SU-DHL-6 (cell line): ENCODE measurements at regions not wholly inside any gene's neighbourhood (a gene's known extent, or its start where the extent isn't known, plus 50 kb on each side); places are given as distances from the start of the nearest gene placed in this dataset.

Experiments used
- EZH2phosphoT487 ChIP-seq: fragments of 200-600 bp; sonication (generic), shearing (Covaris generic); conservative IDR thresholded peaks from 2 replicates; pipeline ENCODE4 v1.6.1; 2018; ENCODE audit warnings: mild to moderate bottlenecking, antibody characterized with exemption, low read length, moderate library complexity, mixed read lengths
- TF ChIP-seq, protein P1 (sequence below): fragments of 200-600 bp; sonication (generic); IDR thresholded peaks from one replicate; pipeline ENCODE4 v1.5.1; 2017; ENCODE audit warnings: antibody characterized with exemption, mild to moderate bottlenecking, low read length, moderate library complexity; ENCODE audit not compliant: insufficient read depth, poor library complexity, severe bottlenecking

DNA sequence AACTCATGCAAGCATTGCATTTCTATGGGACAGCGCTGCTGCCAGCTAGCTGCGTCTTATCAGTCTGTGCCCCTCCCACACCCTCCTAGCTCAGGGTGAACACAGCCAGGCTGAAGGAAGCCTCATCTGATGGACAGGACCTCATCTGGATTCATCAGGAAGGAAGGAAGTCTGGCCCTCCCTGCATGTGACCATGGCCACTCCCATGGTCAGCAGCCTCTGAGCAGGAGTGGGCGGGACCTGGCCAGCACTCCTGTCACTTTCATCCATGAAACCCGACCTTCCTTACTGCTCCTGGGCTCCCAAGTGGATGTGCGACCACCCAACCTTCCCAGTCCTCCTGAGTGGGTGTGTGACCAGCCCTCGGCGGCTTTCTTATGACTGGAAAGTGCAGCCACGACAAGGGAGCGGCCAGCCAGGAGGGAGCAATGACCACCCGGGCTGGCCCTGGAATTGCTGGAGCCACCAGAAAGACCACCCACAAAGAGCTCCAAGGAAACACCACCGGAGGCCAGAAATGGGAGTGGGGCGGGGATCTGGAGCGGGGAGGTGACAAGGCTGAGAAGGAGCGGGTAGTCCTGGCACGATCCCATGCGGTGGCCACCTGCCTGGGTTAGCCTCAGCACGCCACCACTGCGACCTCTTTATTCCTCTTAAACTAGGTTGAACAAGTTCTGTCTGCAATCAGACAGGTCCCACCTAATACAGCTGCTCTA is 241.2 kb downstream of the TTLL2 start:
- TF ChIP-seq, protein P1, sequence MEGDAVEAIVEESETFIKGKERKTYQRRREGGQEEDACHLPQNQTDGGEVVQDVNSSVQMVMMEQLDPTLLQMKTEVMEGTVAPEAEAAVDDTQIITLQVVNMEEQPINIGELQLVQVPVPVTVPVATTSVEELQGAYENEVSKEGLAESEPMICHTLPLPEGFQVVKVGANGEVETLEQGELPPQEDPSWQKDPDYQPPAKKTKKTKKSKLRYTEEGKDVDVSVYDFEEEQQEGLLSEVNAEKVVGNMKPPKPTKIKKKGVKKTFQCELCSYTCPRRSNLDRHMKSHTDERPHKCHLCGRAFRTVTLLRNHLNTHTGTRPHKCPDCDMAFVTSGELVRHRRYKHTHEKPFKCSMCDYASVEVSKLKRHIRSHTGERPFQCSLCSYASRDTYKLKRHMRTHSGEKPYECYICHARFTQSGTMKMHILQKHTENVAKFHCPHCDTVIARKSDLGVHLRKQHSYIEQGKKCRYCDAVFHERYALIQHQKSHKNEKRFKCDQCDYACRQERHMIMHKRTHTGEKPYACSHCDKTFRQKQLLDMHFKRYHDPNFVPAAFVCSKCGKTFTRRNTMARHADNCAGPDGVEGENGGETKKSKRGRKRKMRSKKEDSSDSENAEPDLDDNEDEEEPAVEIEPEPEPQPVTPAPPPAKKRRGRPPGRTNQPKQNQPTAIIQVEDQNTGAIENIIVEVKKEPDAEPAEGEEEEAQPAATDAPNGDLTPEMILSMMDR: no peak
- TF ChIP-seq EZH2phosphoT487: no peak
